ENCODE measurements at regions not wholly inside any gene's neighbourhood (a gene's known extent, or its start where the extent isn't known, plus 50 kb on each side); places are given as distances from the start of the nearest gene placed in this dataset.

DNA sequence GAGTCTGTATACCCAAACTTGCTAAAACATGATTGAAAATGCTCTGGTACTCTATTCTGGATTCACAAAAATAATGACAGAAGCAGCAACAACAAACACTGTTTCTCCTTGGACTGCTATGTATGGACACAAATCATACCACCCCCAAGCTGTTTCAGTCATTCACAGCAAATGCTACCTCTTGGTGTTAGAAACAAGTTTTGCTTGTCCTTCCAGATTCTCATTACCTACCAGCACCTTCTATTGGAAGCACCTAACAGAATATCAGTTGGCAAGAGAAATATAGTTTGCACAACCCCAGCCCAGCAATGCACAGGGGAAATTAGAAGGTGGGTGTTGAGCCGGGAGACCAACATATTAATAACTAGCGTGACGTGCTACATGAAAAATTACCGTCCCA is 1950.9 kb downstream of the C4orf33 start:
- Histone ChIP-seq H3K79me2 (ENCODE audit: control insufficient read depth, insufficient read depth, low read length) (no peaks in the 10 kb centered on the region), H3K56ac (ENCODE audit: low read length) (no peak overlapping the region), H3K36me3 (ENCODE audit: control insufficient read depth, insufficient read depth, low read length) (no peaks in the 10 kb centered on the region), H4K5ac (ENCODE audit: low read length) (no peak overlapping the region), H3K9ac (ENCODE audit: low read length) (no peak overlapping the region), H3K79me1 (ENCODE audit: low read length) (no peaks in the 10 kb centered on the region), H3K27me3 (ENCODE audit: insufficient read depth, low read length, poor library complexity) (no peaks in the 10 kb centered on the region), H3K4me3 (ENCODE audit: low read length) (no peak overlapping the region), H3K23ac (ENCODE audit: low read length) (no peak overlapping the region), H3K4me2 (ENCODE audit: low read length) (no peak overlapping the region), H3K18ac (ENCODE audit: low read length) (no peak overlapping the region), H3K4me1 (ENCODE audit: control insufficient read depth, low read depth, low read length) (no peaks in the 10 kb centered on the region), H2BK120ac (ENCODE audit: low read depth, low read length) (no peak overlapping the region), H2AK5ac (ENCODE audit: low read length) (no peak overlapping the region), H2BK15ac (replicated peaks; ENCODE audit: low read depth) (no peak overlapping the region), H4K8ac (ENCODE audit: low read depth, low read length) (no peak overlapping the region), H2BK5ac (ENCODE audit: low read length) (no peak overlapping the region), H3K27ac (ENCODE audit: low read depth, low read length) (no peak overlapping the region), H3K4ac (ENCODE audit: low read depth, low read length) (no peak overlapping the region)
- WGBS (ENCODE audit: extremely low coverage, insufficient coverage, low lambda C conversion rate), result no CpG with 5 or more reads among the region's 4 CpGs
- DNase-seq, result no peak

DNA sequence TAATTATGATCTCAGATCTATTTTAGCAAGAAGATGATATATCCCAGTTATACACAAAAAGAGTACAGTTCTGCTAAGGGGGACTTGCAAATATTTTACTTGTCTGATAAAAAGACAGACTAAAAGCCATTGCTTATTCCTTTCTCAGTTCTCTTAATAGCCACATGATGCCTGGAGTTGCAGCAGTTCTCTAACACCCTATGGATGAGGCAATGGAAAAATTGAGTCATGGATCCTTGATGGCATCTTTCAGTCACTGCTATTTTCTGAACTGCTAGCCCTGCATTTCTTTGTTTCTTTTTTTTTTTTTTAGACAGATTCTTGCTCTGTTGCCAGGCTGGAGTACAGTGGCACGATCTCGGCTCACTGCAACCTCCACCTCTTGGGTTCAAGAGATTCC is 1956.7 kb downstream of the C4orf33 start:
- Histone ChIP-seq H3K4me2 (ENCODE audit: low read length) (no peak overlapping the region), H3K56ac (ENCODE audit: low read length) (no peak overlapping the region)

DNA sequence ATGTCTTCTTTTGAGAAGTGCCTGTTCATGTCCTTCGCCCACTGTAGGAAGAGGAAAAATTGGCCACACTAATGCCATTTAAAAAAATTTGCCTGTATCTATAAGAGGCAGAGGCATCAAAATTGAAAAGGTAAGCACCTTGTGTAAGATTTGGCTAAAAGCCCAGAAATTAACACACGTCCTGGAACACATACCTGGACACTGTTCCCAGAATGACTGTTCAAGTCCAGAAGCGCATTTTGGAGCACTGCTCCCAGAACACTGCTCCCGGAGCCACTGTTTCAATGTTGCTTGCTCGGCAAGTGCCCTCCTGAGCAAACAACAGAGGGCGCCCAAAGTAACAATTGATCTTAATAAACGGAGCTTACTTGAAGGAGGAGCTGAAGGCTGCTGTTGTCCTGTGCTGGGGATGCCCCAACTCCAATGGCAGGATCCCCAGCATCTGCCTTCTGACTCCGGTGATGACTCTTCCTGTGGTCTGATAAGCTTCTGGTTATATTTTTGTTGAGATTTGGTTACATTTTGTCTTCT is 1958.6 kb downstream of the C4orf33 start:
- Histone ChIP-seq H3K79me1 (ENCODE audit: low read length) (no peaks in the 10 kb centered on the region), H4K8ac (ENCODE audit: low read depth, low read length) (no peak overlapping the region)

More for the DNA sequence above, 1956.7 kb downstream of the C4orf33 start:
- no peak overlapping the region for H2BK5ac ChIP-seq (ENCODE audit: low read length)
- no peaks in the 10 kb centered on the region for H3K4me1 ChIP-seq (ENCODE audit: control insufficient read depth, low read depth, low read length)
- H3K4me3 ChIP-seq (ENCODE audit: low read length), result no peak overlapping the region
- H2AK5ac ChIP-seq (ENCODE audit: low read length), result no peak overlapping the region
- no peak overlapping the region for H2BK15ac ChIP-seq (replicated peaks; ENCODE audit: low read depth)
- H3K36me3 ChIP-seq (ENCODE audit: control insufficient read depth, insufficient read depth, low read length), result no peaks in the 10 kb centered on the region
- no peak overlapping the region for H4K5ac ChIP-seq (ENCODE audit: low read length)
- peak; percentile 26 for DNase-seq
- no peaks in the 10 kb centered on the region for H3K79me2 ChIP-seq (ENCODE audit: control insufficient read depth, insufficient read depth, low read length)
- H2BK120ac ChIP-seq (ENCODE audit: low read depth, low read length), result no peak overlapping the region
- no peak overlapping the region for H3K9ac ChIP-seq (ENCODE audit: low read length)
- no peak overlapping the region for H4K8ac ChIP-seq (ENCODE audit: low read depth, low read length)
- H3K4ac ChIP-seq (ENCODE audit: low read depth, low read length), result no peak overlapping the region
- H3K27ac ChIP-seq (ENCODE audit: low read depth, low read length), result no peak overlapping the region
- no CpG with 5 or more reads among the region's 2 CpGs for WGBS (ENCODE audit: extremely low coverage, insufficient coverage, low lambda C conversion rate)
- H3K79me1 ChIP-seq (ENCODE audit: low read length), result no peaks in the 10 kb centered on the region
- H3K23ac ChIP-seq (ENCODE audit: low read length), result no peak overlapping the region
- no peaks in the 10 kb centered on the region for H3K27me3 ChIP-seq (ENCODE audit: insufficient read depth, low read length, poor library complexity)
- no peak overlapping the region for H3K18ac ChIP-seq (ENCODE audit: low read length)

DNA sequence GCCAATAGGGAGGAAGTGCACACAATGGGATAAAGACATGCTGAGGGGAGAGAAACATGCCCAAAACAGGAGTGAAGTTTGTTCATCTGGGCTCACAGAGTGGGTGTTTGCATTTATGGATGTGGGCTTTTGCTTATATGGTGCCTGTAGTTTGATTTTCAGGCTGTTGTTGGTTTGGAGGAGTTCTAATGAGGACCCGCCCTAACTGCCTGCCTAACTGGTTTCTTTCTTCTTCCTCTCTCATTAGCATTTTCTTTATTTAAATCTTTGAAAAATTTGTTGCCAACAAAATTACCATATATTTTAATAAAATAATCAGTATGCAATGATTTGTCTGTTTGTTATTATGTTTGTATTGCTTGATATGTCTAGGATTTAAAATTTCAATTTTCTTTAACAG is 1965.8 kb downstream of the C4orf33 start:
- no CpG with 5 or more reads among the region's 1 CpG for WGBS (ENCODE audit: extremely low coverage, insufficient coverage, low lambda C conversion rate)
- peak overlapping the region; percentile 7 for H3K4me3 ChIP-seq (ENCODE audit: low read length)
- no peak overlapping the region for H2BK15ac ChIP-seq (replicated peaks; ENCODE audit: low read depth)
- no peak overlapping the region for H3K4me2 ChIP-seq (ENCODE audit: low read length)
- no peak for DNase-seq
- H3K23ac ChIP-seq (ENCODE audit: low read length), result no peak overlapping the region
- no peaks in the 10 kb centered on the region for H3K79me1 ChIP-seq (ENCODE audit: low read length)
- H3K36me3 ChIP-seq (ENCODE audit: control insufficient read depth, insufficient read depth, low read length), result no peaks in the 10 kb centered on the region
- no peak overlapping the region for H3K27ac ChIP-seq (ENCODE audit: low read depth, low read length)
- no peak overlapping the region for H2BK5ac ChIP-seq (ENCODE audit: low read length)
- H3K27me3 ChIP-seq (ENCODE audit: insufficient read depth, low read length, poor library complexity), result no peaks in the 10 kb centered on the region
- no peak overlapping the region for H4K8ac ChIP-seq (ENCODE audit: low read depth, low read length)
- H2BK120ac ChIP-seq (ENCODE audit: low read depth, low read length), result no peak overlapping the region
- no peak overlapping the region for H3K4ac ChIP-seq (ENCODE audit: low read depth, low read length)
- H2AK5ac ChIP-seq (ENCODE audit: low read length), result no peak overlapping the region
- no peak overlapping the region for H4K5ac ChIP-seq (ENCODE audit: low read length)
- no peaks in the 10 kb centered on the region for H3K4me1 ChIP-seq (ENCODE audit: control insufficient read depth, low read depth, low read length)
- H3K18ac ChIP-seq (ENCODE audit: low read length), result no peak overlapping the region
- no peak overlapping the region for H3K9ac ChIP-seq (ENCODE audit: low read length)
- no peak overlapping the region for H3K56ac ChIP-seq (ENCODE audit: low read length)
- H3K79me2 ChIP-seq (ENCODE audit: control insufficient read depth, insufficient read depth, low read length), result no peaks in the 10 kb centered on the region

More for the DNA sequence above, 1958.6 kb downstream of the C4orf33 start:
- H3K23ac ChIP-seq (ENCODE audit: low read length), result no peak overlapping the region
- H3K27ac ChIP-seq (ENCODE audit: low read depth, low read length), result no peak overlapping the region
- no peak overlapping the region for H2BK15ac ChIP-seq (replicated peaks; ENCODE audit: low read depth)
- H3K9ac ChIP-seq (ENCODE audit: low read length), result no peak overlapping the region
- no peak overlapping the region for H3K4me3 ChIP-seq (ENCODE audit: low read length)
- no peaks in the 10 kb centered on the region for H3K27me3 ChIP-seq (ENCODE audit: insufficient read depth, low read length, poor library complexity)
- no peaks in the 10 kb centered on the region for H3K4me1 ChIP-seq (ENCODE audit: control insufficient read depth, low read depth, low read length)
- no peak overlapping the region for H3K56ac ChIP-seq (ENCODE audit: low read length)
- whole genome bisulfite sequencing (ENCODE audit: extremely low coverage, insufficient coverage, low lambda C conversion rate), result no CpG with 5 or more reads among the region's 8 CpGs
- H2AK5ac ChIP-seq (ENCODE audit: low read length), result no peak overlapping the region
- H3K36me3 ChIP-seq (ENCODE audit: control insufficient read depth, insufficient read depth, low read length), result no peaks in the 10 kb centered on the region
- peak; percentile 4 for DNase-seq
- no peak overlapping the region for H3K4ac ChIP-seq (ENCODE audit: low read depth, low read length)
- no peak overlapping the region for H3K4me2 ChIP-seq (ENCODE audit: low read length)
- H2BK5ac ChIP-seq (ENCODE audit: low read length), result no peak overlapping the region
- H3K79me2 ChIP-seq (ENCODE audit: control insufficient read depth, insufficient read depth, low read length), result no peaks in the 10 kb centered on the region
- H2BK120ac ChIP-seq (ENCODE audit: low read depth, low read length), result no peak overlapping the region
- no peak overlapping the region for H3K18ac ChIP-seq (ENCODE audit: low read length)
- no peak overlapping the region for H4K5ac ChIP-seq (ENCODE audit: low read length)

DNA sequence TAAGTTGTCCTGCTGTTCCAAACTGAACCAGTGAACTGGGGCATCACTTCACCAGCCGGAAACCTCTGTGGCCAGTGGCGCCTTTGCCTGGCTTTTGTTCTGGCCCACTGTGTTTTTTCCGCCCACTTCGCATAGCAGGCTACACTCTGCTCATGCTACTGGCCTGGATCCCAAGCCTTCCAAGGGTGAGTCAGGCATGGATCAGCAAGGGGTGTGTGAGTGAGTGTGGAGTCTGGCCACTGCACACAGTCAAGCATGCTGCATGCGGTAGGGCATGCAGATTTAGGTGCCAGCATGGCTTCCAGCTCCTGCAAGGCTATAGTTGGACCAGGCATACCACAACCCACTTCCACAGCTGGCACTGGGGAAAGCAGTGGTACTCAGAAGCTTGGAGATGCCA is 1967.9 kb downstream of the C4orf33 start:
- Histone ChIP-seq H3K36me3 (ENCODE audit: control insufficient read depth, insufficient read depth, low read length) (no peaks in the 10 kb centered on the region), H2BK15ac (replicated peaks; ENCODE audit: low read depth) (no peak overlapping the region), H3K23ac (ENCODE audit: low read length) (no peak overlapping the region), H3K4ac (ENCODE audit: low read depth, low read length) (no peak overlapping the region), H2BK120ac (ENCODE audit: low read depth, low read length) (no peak overlapping the region), H3K9ac (ENCODE audit: low read length) (no peak overlapping the region), H4K8ac (ENCODE audit: low read depth, low read length) (no peak overlapping the region), H3K27ac (ENCODE audit: low read depth, low read length) (no peak overlapping the region), H3K4me1 (ENCODE audit: control insufficient read depth, low read depth, low read length) (no peaks in the 10 kb centered on the region), H3K27me3 (ENCODE audit: insufficient read depth, low read length, poor library complexity) (no peaks in the 10 kb centered on the region), H3K18ac (ENCODE audit: low read length) (no peak overlapping the region), H2BK5ac (ENCODE audit: low read length) (no peak overlapping the region), H2AK5ac (ENCODE audit: low read length) (no peak overlapping the region), H3K79me2 (ENCODE audit: control insufficient read depth, insufficient read depth, low read length) (no peaks in the 10 kb centered on the region), H3K4me2 (ENCODE audit: low read length) (no peak overlapping the region), H3K56ac (ENCODE audit: low read length) (no peak overlapping the region), H4K5ac (ENCODE audit: low read length) (no peak overlapping the region), H3K4me3 (ENCODE audit: low read length) (no peak overlapping the region), H3K79me1 (ENCODE audit: low read length) (no peaks in the 10 kb centered on the region)
- WGBS (ENCODE audit: extremely low coverage, insufficient coverage, low lambda C conversion rate), result no CpG with 5 or more reads among the region's 5 CpGs
- no peak for DNase-seq

DNA sequence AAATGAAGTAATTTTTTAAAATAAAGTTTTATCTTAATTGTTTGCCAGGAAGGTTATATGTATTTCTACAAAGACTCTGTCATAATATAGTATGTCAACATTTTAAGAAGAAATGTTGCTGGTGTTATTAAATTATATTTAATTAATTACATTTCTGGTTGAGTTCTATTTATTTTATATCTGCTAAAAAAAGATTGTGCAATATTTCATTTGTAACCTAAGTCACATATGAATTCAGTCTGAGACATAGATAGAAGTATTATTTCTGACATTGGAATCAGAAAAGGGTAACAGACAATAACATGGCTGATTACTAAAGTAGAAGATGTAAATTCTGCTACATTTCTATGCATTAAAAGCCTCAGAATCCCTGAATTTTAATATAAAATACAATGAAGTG is 1985.1 kb downstream of the C4orf33 start:
- Histone ChIP-seq H2BK5ac (ENCODE audit: low read length) (no peak overlapping the region), H3K4me3 (ENCODE audit: low read length) (no peak overlapping the region), H3K27ac (ENCODE audit: low read depth, low read length) (no peak overlapping the region), H3K23ac (ENCODE audit: low read length) (no peak overlapping the region), H2BK120ac (ENCODE audit: low read depth, low read length) (no peak overlapping the region), H4K5ac (ENCODE audit: low read length) (no peak overlapping the region), H3K4me2 (ENCODE audit: low read length) (no peak overlapping the region), H4K8ac (ENCODE audit: low read depth, low read length) (no peak overlapping the region), H3K4ac (ENCODE audit: low read depth, low read length) (no peak overlapping the region), H3K9ac (ENCODE audit: low read length) (no peak overlapping the region), H3K4me1 (ENCODE audit: control insufficient read depth, low read depth, low read length) (no peaks in the 10 kb centered on the region), H3K79me1 (ENCODE audit: low read length) (no peaks in the 10 kb centered on the region), H2AK5ac (ENCODE audit: low read length) (no peak overlapping the region), H3K18ac (ENCODE audit: low read length) (no peak overlapping the region), H3K79me2 (ENCODE audit: control insufficient read depth, insufficient read depth, low read length) (no peaks in the 10 kb centered on the region), H3K27me3 (ENCODE audit: insufficient read depth, low read length, poor library complexity) (no peaks in the 10 kb centered on the region), H2BK15ac (replicated peaks; ENCODE audit: low read depth) (no peak overlapping the region), H3K36me3 (ENCODE audit: control insufficient read depth, insufficient read depth, low read length) (no peaks in the 10 kb centered on the region), H3K56ac (ENCODE audit: low read length) (no peak overlapping the region)
- DNase-seq, result no peak
